HCT116 (cell line): ENCODE measurements at regions not wholly inside any gene's neighbourhood (a gene's known extent, or its start where the extent isn't known, plus 50 kb on each side); places are given as distances from the start of the nearest gene placed in this dataset.

ENCODE experiments used
- ATAC-seq: fragments of 200-7000 bp; cut with Tn5 transposase; 2 replicates; pipeline ENCODE4 v1.9.1; 2020; ENCODE audit warnings: mild to moderate bottlenecking, moderate library complexity
- BruUV-seq: library from RNA; stranded (reverse); fragments of 400-500 nt; replicated peaks from 2 replicates; lab custom pipeline; 2021; lab: Mats Ljungman, UMichigan
- CTCF ChIA-PET: fragments of 300-600 bp; sonication (Branson Sonifier 250); formaldehyde crosslinking; loops from one replicate; lab custom pipeline; 2021; ENCODE audit warnings: antibody characterized with exemption; lab: Charles Lee
- POLR2A ChIA-PET: fragments of 300-600, 350-600 bp; sonication (Branson Sonifier 250); formaldehyde crosslinking; loops from one replicate; lab custom pipeline; 2021; ENCODE audit warnings: antibody characterized with exemption; lab: Charles Lee
- RAD21 ChIA-PET, 2 experiments: fragments of 300-600 bp; sonication (Branson Sonifier 250); formaldehyde crosslinking; loops; one replicate each; lab custom pipeline; 2023; ENCODE audit warnings: low total read pairs in 2 of 2; ENCODE audit not compliant: uncharacterized antibody in 2 of 2, unreplicated experiment in 2 of 2, low non-redundant PET in 1 of 2; lab: Charles Lee
- DNase-seq: peaks from one replicate; pipeline ENCODE4 v3.0.0-alpha.2; 2010; ENCODE audit warnings: low read depth, low spot score
- H2AFZ ChIP-seq: fragments of 200-600 bp; shearing (Covaris generic), sonication (generic); 2 replicates; pipeline ENCODE4 v1.6.1; 2017; ENCODE audit warnings: low read depth, mixed run types, mixed read lengths, antibody characterized with exemption, low read length; ENCODE audit not compliant: poor library complexity, severe bottlenecking
- H3K27ac ChIP-seq: 2 replicates; pipeline ENCODE4 v1.5.1; 2012; ENCODE audit warnings: low read depth, low read length
- H3K27me3 ChIP-seq: fragments of 200-600 bp; sonication (generic); 2 replicates; pipeline ENCODE4 v1.6.1; 2016; ENCODE audit warnings: mixed run types, low read length, mixed read lengths; ENCODE audit not compliant: insufficient read depth
- H3K36me3 ChIP-seq, 2 experiments: fragments of 200-500 bp in 1 of 2; fragments of 200-600 bp in 1 of 2; sonication (Bioruptor generic) in 1 of 2; sonication (generic) in 1 of 2; 2 replicates each; pipeline versions ENCODE4 v1.5.1 to v1.6.1; 2014 to 2016; ENCODE audit warnings: low read length in 2 of 2, inconsistent platforms in 1 of 2, mixed read lengths in 1 of 2, mixed run types in 1 of 2; ENCODE audit not compliant: insufficient read depth in 2 of 2, control insufficient read depth in 1 of 2
- H3K4me1 ChIP-seq, 2 experiments: fragments of 200-600 bp in 1 of 2; sonication (generic) in 1 of 2; 2 replicates each; pipeline versions ENCODE4 v1.5.1 to v1.6.1; 2012 to 2017; ENCODE audit warnings: low read length in 2 of 2, inconsistent platforms in 1 of 2, mild to moderate bottlenecking in 1 of 2, mixed read lengths in 1 of 2, mixed run types in 1 of 2, moderate library complexity in 1 of 2; ENCODE audit not compliant: insufficient read depth in 2 of 2, control insufficient read depth in 1 of 2
- H3K4me2 ChIP-seq: fragments of 200-600 bp; sonication (generic); 2 replicates; pipeline ENCODE4 v1.6.1; 2017; ENCODE audit warnings: mixed run types, low read length, mixed read lengths
- H3K4me3 ChIP-seq, 2 experiments: fragments of 200-600 bp in 1 of 2; sonication (generic) in 1 of 2; replicated peaks in 1 of 2; 2 replicates each; pipeline ENCODE4 v1.5.1; 2011 to 2016; ENCODE audit warnings: low read length in 2 of 2, control low read depth in 1 of 2, low read depth in 1 of 2, mild to moderate bottlenecking in 1 of 2, mixed read lengths in 1 of 2, mixed run types in 1 of 2
- H3K79me2 ChIP-seq: fragments of 200-600 bp; sonication (generic); 2 replicates; pipeline ENCODE4 v1.6.1; 2017; ENCODE audit warnings: mild to moderate bottlenecking, mixed run types, low read length, moderate library complexity, mixed read lengths; ENCODE audit not compliant: insufficient read depth
- H3K9ac ChIP-seq: fragments of 200-600 bp; sonication (generic); 2 replicates; pipeline ENCODE4 v1.6.1; 2016; ENCODE audit warnings: low read length, mixed read lengths
- H3K9me2 ChIP-seq: fragments of 200-600 bp; sonication (generic), shearing (Covaris generic); 2 replicates; pipeline ENCODE4 v1.6.1; 2017; ENCODE audit warnings: mixed run types, mild to moderate bottlenecking, moderate library complexity; ENCODE audit not compliant: insufficient read depth
- H3K9me3 ChIP-seq, 2 experiments: fragments of 200-500 bp in 1 of 2; fragments of 200-600 bp in 1 of 2; sonication (Bioruptor generic) in 1 of 2; sonication (generic) in 1 of 2; 2 replicates each; pipeline ENCODE4 v1.6.1; 2014 to 2017; ENCODE audit warnings: low read length in 2 of 2, mixed read lengths in 2 of 2, inconsistent platforms in 1 of 2, low read depth in 1 of 2, mild to moderate bottlenecking in 1 of 2, mixed run types in 1 of 2, moderate library complexity in 1 of 2; ENCODE audit not compliant: control insufficient read depth in 1 of 2, insufficient read depth in 1 of 2
- H4K20me1 ChIP-seq: fragments of 200-600 bp; sonication (generic), shearing (Covaris generic); 2 replicates; pipeline ENCODE4 v1.6.1; 2017; ENCODE audit warnings: mixed run types, mild to moderate bottlenecking, moderate library complexity; ENCODE audit not compliant: insufficient read depth
- ATF3 ChIP-seq: IDR thresholded peaks from 2 replicates; pipeline ENCODE4 v1.6.1; 2012
- CEBPB ChIP-seq: IDR thresholded peaks from 2 replicates; pipeline ENCODE4 v1.6.1; 2012; ENCODE audit warnings: low read depth
- CTCF ChIP-seq, 3 experiments: fragments of 200-600 bp in 1 of 3; sonication (generic) in 1 of 3; IDR thresholded peaks in 2 of 3; conservative IDR thresholded peaks in 1 of 3; 2 replicates each; pipeline ENCODE4 v1.5.1; 2012 to 2017; ENCODE audit warnings: low read depth in 2 of 3, low read length in 2 of 3, antibody characterized with exemption in 1 of 3, borderline replicate concordance in 1 of 3, control low read depth in 1 of 3, mild to moderate bottlenecking in 1 of 3, mixed read lengths in 1 of 3, mixed run types in 1 of 3, moderate library complexity in 1 of 3; ENCODE audit not compliant: insufficient read depth in 1 of 3
- EGR1 ChIP-seq: IDR thresholded peaks from 2 replicates; pipeline ENCODE4 v1.6.1; 2012; ENCODE audit warnings: low read depth
- EZH2 ChIP-seq: fragments of 200-600 bp; sonication (generic); IDR thresholded peaks from 2 replicates; pipeline ENCODE4 v1.6.1; 2017; ENCODE audit warnings: antibody characterized with exemption, mixed run types
- FOSL1 ChIP-seq: IDR thresholded peaks from 2 replicates; pipeline ENCODE4 v1.6.1; 2012; ENCODE audit warnings: low read depth
- MAX ChIP-seq: IDR thresholded peaks from 2 replicates; pipeline ENCODE4 v1.6.1; 2012
- POLR2AphosphoS5 ChIP-seq: IDR thresholded peaks from 2 replicates; pipeline ENCODE4 v1.6.1; 2011; ENCODE audit warnings: mild to moderate bottlenecking, low read depth, low read length, moderate library complexity
- RAD21 ChIP-seq: IDR thresholded peaks from 2 replicates; pipeline ENCODE4 v1.6.1; 2012; ENCODE audit warnings: low read depth, mild to moderate bottlenecking
- REST ChIP-seq: IDR thresholded peaks from 2 replicates; pipeline ENCODE4 v1.6.1; 2012; ENCODE audit warnings: low read depth
- SIN3A ChIP-seq: IDR thresholded peaks from 2 replicates; pipeline ENCODE4 v1.6.1; 2012; ENCODE audit warnings: low read depth
- TCF7L2 ChIP-seq: IDR thresholded peaks from 2 replicates; pipeline ENCODE4 v1.7.0; 2011; ENCODE audit warnings: borderline replicate concordance, inconsistent platforms; ENCODE audit not compliant: insufficient read depth, insufficient read length; ENCODE audit errors: extremely low read depth
- ZFX ChIP-seq: fragments of 450-650 bp; IDR thresholded peaks from 2 replicates; pipeline ENCODE4 v1.6.1; 2017
- ZNF274 ChIP-seq: fragments of 200-500 bp; sonication (Bioruptor generic); IDR thresholded peaks from 2 replicates; pipeline ENCODE4 v1.6.1; 2014; ENCODE audit warnings: mild to moderate bottlenecking, low read depth, low read length, inconsistent platforms
- intact Hi-C: fragments of 100-400 bp; cut with micrococcal nuclease; formaldehyde crosslinking; loops from 2 replicates; pipeline ENCODE4 v1.10.0; 2022

GRCh38 chr7:136193940-136194339, 216.8 kb upstream of the MTPN start:
- POLR2A ChIA-PET: no interaction called here
- RAD21 ChIA-PET: no interaction called here
- Histone ChIP-seq H4K20me1 (no peaks in the 10 kb centered on the region), H3K4me3 (no peak overlapping the region), H3K27ac (no peak overlapping the region), H3K79me2 (no peaks in the 10 kb centered on the region), H3K4me1 (no peaks in the 10 kb centered on the region), H3K36me3 (no peaks in the 10 kb centered on the region), H3K9ac (no peak overlapping the region)
- intact Hi-C loops: no loop called here
- ATAC-seq: no peak
- BruUV-seq: no TSS peak
- no peak for TF ChIP-seq MAX
- no peak for TF ChIP-seq CTCF (IDR thresholded peaks at IDR 0.05 in 2 of 3, conservative IDR thresholded peaks at IDR 0.05 in 1 of 3; ENCODE audit: borderline replicate concordance in 1 of 3, insufficient read depth in 1 of 3, low read depth in 2 of 3, low read length in 2 of 3)
- TF ChIP-seq RAD21: no peak
- no peak for TF ChIP-seq CEBPB
- TF ChIP-seq EZH2: no peak
- no peak for TF ChIP-seq ATF3
- TF ChIP-seq REST: no peak
- no peak for TF ChIP-seq POLR2AphosphoS5
- TF ChIP-seq FOSL1: no peak
- TF ChIP-seq TCF7L2: no peak
- TF ChIP-seq EGR1: no peak
- TF ChIP-seq ZFX: no peak
- TF ChIP-seq SIN3A: no peak
- TF ChIP-seq ZNF274: no peak
- TF ChIP-seq, all 23 proteins: peak for 0
- H3K27me3 ChIP-seq: no peaks in the 10 kb centered on the region
- no peaks in the 10 kb centered on the region for H3K9me2 ChIP-seq
- no peak overlapping the region for H3K4me2 ChIP-seq
- DNase-seq: no peak
- CTCF ChIA-PET: no interaction called here
- H3K9me3 ChIP-seq: no peaks in the 10 kb centered on the region
- H2AFZ ChIP-seq: no peak overlapping the region
